Testis (tissue), 2 donors: ENCODE measurements at regions not wholly inside any gene's neighbourhood (a gene's known extent, or its start where the extent isn't known, plus 50 kb on each side); places are given as distances from the start of the nearest gene placed in this dataset.

Source experiments
- POLR2A ChIP-seq: fragments of 450-650 bp; IDR thresholded peaks from one replicate; pipeline ENCODE4 v1.6.1; 2017; ENCODE audit warnings: antibody characterized with exemption, mild to moderate bottlenecking, moderate library complexity
- TF ChIP-seq, protein P1 (sequence below), 3 experiments: fragments of 450-650 bp in 2 of 3; fragments of 200-600 bp in 1 of 3; sonication (generic) in 1 of 3; IDR thresholded peaks; one replicate each; pipeline ENCODE4 v1.5.1; 2016 to 2019; ENCODE audit warnings: antibody characterized with exemption in 3 of 3, mild to moderate bottlenecking in 2 of 3, moderate library complexity in 1 of 3

DNA sequence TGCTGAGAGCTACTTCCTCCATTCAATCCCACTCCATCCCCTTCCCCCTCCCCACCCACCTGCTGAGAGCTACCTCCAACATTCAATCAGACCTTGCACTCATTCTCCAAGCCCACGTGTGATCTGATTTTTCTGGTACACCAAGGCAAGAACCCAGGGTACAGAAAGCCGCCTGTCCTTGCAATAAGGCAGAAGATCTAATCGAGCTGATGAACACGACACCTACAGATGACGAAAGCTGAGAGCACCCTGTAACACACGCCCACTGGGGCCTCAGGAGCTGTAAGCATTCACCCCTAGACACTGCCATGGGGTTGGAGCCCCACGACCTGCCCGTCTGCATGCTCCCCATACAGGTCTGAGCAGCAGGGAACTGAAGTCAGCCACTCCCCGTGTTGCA is 58.3 kb downstream of the TRIML1 start:
- TF ChIP-seq POLR2A = no peak
- TF ChIP-seq, protein P1, sequence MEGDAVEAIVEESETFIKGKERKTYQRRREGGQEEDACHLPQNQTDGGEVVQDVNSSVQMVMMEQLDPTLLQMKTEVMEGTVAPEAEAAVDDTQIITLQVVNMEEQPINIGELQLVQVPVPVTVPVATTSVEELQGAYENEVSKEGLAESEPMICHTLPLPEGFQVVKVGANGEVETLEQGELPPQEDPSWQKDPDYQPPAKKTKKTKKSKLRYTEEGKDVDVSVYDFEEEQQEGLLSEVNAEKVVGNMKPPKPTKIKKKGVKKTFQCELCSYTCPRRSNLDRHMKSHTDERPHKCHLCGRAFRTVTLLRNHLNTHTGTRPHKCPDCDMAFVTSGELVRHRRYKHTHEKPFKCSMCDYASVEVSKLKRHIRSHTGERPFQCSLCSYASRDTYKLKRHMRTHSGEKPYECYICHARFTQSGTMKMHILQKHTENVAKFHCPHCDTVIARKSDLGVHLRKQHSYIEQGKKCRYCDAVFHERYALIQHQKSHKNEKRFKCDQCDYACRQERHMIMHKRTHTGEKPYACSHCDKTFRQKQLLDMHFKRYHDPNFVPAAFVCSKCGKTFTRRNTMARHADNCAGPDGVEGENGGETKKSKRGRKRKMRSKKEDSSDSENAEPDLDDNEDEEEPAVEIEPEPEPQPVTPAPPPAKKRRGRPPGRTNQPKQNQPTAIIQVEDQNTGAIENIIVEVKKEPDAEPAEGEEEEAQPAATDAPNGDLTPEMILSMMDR (IDR thresholded peaks at IDR 0.05) = no peak
